GM18517 (cell line): ENCODE measurements at regions not wholly inside any gene's neighbourhood (a gene's known extent, or its start where the extent isn't known, plus 50 kb on each side); places are given as distances from the start of the nearest gene placed in this dataset.
"Not testable (repeated sequence)": the region's sequence is repeated elsewhere in the genome, so short reads cannot be mapped to it uniquely, and the experiment has no call there.

ENCODE experiments used
- ATAC-seq: cut with Tn5 transposase; IDR thresholded peaks from one replicate; pipeline ENCODE4 v1.9.1; 2021; ENCODE audit warnings: mild to moderate bottlenecking, moderate library complexity; ENCODE audit not compliant: unreplicated experiment

GRCh38 chr12:25682421-25682820 lies 129.3 kb upstream of the LMNTD1 start:
- no peak for ATAC-seq

GRCh38 chr12:25684070-25684469 lies 131.0 kb upstream of the LMNTD1 start:
- ATAC-seq: no peak

- ATAC-seq: no peak
These were observed 133.3 kb upstream of the LMNTD1 start for GRCh38 chr12:25686351-25686750.

- ATAC-seq: no peak
These were observed 134.1 kb upstream of the LMNTD1 start for GRCh38 chr12:25687226-25687625.

- not testable (repeated sequence) for ATAC-seq
These were observed 135.8 kb upstream of the LMNTD1 start for GRCh38 chr12:25688851-25689250.

GRCh38 chr12:25689996-25690501 lies 137.0 kb upstream of the LMNTD1 start:
- ATAC-seq: no peak

- no peak for ATAC-seq
These were observed 138.1 kb upstream of the LMNTD1 start for GRCh38 chr12:25690996-25691864.

- ATAC-seq: no peak
These were observed 138.7 kb upstream of the LMNTD1 start for GRCh38 chr12:25691865-25692114.

- ATAC-seq: no peak
These were observed 139.3 kb upstream of the LMNTD1 start for GRCh38 chr12:25692115-25693035.

- no peak for ATAC-seq
These were observed 141.0 kb upstream of the LMNTD1 start for GRCh38 chr12:25694072-25694471.

- no peak for ATAC-seq
These were observed 142.5 kb upstream of the LMNTD1 start for GRCh38 chr12:25695574-25695973.

GRCh38 chr12:25698772-25699171 lies 145.7 kb upstream of the LMNTD1 start:
- no peak for ATAC-seq

GRCh38 chr12:25699454-25699853 lies 146.4 kb upstream of the LMNTD1 start:
- no peak for ATAC-seq

GRCh38 chr12:25701290-25701689 lies 148.2 kb upstream of the LMNTD1 start:
- ATAC-seq: no peak

GRCh38 chr12:25702553-25702952 lies 149.5 kb upstream of the LMNTD1 start:
- ATAC-seq: no peak

- ATAC-seq: no peak
These were observed 152.2 kb upstream of the LMNTD1 start for GRCh38 chr12:25705261-25705660.

GRCh38 chr12:25706646-25707045 lies 153.6 kb upstream of the LMNTD1 start:
- not testable (repeated sequence) for ATAC-seq

- no peak for ATAC-seq
These were observed 154.0 kb upstream of the LMNTD1 start for GRCh38 chr12:25707056-25707455.

- no peak for ATAC-seq
These were observed 155.6 kb upstream of the LMNTD1 start for GRCh38 chr12:25708661-25709060.

- ATAC-seq: no peak
These were observed 157.0 kb upstream of the LMNTD1 start for GRCh38 chr12:25710128-25710527.

- not testable (repeated sequence) for ATAC-seq
These were observed 158.0 kb upstream of the LMNTD1 start for GRCh38 chr12:25710938-25711605.
